ENCODE measurements at regions not wholly inside any gene's neighbourhood (a gene's known extent, or its start where the extent isn't known, plus 50 kb on each side); places are given as distances from the start of the nearest gene placed in this dataset.
A peak's percentile ranks its signal among the peaks of the same experiment; 100 is the strongest.

DNA sequence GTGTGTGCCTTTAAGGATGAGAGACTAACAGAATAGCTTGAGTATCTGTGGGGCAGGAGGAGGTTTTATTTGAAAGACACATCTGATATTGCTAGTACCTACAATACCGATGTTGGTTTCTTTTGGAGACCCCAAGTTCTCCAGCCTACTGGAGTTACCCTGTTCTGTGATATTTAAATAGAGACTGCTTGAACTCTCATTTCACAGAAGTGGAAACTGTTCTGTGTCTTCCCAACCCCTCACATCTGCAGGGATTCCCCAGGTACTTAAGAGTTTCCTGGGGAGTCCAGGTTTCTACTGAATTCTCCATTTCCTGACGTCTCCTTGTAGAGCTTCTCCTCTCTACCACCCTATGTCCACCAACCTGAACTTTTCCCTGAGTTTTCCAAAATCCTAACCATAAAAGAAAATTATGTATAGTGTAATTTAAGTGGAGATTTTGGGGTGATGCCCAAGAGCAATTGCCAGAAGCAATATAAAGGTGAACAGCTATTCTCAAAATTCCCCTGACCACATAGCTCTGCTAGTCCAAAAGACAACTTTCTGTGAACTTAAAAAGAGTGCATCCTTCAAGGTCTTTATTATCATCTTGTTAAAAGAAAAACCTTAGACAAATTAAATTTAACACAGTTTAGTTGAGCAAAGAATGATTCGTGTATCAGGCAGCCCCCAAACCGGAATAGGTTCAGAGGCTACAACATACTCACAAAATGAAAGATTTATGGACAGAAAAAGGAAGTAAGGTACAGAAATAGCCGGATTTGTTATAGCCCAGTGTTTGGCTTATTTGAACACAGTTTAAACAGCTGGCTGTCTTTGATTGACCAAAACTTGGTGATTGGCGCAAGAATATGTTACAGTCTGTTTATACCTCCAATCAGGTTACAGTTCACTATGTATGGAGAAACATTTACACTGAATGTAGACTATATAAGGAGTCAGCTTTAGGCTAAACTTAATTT, 373.4 kb downstream of the NUAK1 start:
- H3K27me3 Mint-ChIP-seq = peaks cover 0 to 6% of the 10 kb centered on the region in 2 donors
- H3K27ac Mint-ChIP-seq = no peak overlapping the region
- ATAC-seq (replicated peaks) = no peak
- no peaks in the 10 kb centered on the region for H3K36me3 Mint-ChIP-seq (ENCODE audit: insufficient read depth)
- H3K9me3 Mint-ChIP-seq = peaks cover 0 to 2% of the 10 kb centered on the region in 2 donors
- no peak overlapping the region for H3K4me3 Mint-ChIP-seq
- DNase-seq = no peak
- H3K4me1 Mint-ChIP-seq (ENCODE audit: low read depth in 2 of 2) = no peaks in the 10 kb centered on the region

DNA sequence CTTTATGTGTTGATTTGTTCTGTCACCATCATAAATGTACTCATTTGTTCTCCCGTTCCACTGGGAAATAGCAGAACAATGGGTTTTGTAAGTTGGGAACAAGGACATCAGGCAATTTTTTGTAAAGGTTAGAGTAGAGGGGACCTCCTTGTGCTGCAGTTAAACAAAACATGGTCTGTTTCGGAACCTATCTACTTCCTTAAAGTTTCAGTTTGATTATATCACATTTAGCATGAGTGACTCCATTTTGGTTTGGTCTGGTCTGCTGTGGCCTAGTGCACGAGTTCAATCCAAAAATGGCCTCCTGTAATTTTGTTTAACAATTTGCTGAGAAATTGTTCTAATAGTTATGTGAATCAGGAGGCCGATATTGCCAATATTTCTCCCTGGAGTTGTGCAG, 372.7 kb downstream of the NUAK1 start:
- DNase-seq = no peak
- no peaks in the 10 kb centered on the region for H3K4me1 Mint-ChIP-seq (ENCODE audit: low read depth in 2 of 2)
- no peak for ATAC-seq (replicated peaks)
- H3K27ac Mint-ChIP-seq = no peak overlapping the region
- peaks cover 0 to 2% of the 10 kb centered on the region in 2 donors for H3K9me3 Mint-ChIP-seq
- peaks cover 6% of the 10 kb centered on the region in 2 donors for H3K27me3 Mint-ChIP-seq
- H3K4me3 Mint-ChIP-seq = no peak overlapping the region
- no peaks in the 10 kb centered on the region for H3K36me3 Mint-ChIP-seq (ENCODE audit: insufficient read depth)

DNA sequence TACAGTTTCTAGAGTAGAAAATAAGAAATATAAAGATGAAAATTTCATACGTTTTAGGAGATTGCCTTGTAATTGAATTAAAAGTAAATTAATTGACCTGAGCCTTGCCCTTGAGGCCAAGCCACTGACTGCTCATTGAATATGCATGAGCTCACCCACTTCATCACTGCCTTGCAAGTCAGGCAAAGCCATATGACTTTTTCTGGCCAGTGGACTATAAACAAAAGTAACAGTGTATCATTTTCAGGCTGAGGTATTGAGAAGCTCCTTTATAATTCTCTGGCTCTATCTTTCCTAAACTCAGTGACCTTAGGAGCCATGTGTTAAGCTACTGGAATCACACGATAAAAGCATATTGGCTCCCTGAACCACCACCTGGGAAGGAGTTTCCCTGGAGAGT, 369.3 kb downstream of the NUAK1 start:
- Mint-ChIP-seq H3K36me3 (ENCODE audit: insufficient read depth) (no peaks in the 10 kb centered on the region), H3K27me3 (peaks cover 0 to 19% of the 10 kb centered on the region in 2 donors), H3K27ac (no peak overlapping the region), H3K4me1 (ENCODE audit: low read depth in 2 of 2) (no peaks in the 10 kb centered on the region), H3K4me3 (no peak overlapping the region), H3K9me3 (no peaks in the 10 kb centered on the region)
- DNase-seq (no peak), ATAC-seq (replicated peaks) (no peak)

DNA sequence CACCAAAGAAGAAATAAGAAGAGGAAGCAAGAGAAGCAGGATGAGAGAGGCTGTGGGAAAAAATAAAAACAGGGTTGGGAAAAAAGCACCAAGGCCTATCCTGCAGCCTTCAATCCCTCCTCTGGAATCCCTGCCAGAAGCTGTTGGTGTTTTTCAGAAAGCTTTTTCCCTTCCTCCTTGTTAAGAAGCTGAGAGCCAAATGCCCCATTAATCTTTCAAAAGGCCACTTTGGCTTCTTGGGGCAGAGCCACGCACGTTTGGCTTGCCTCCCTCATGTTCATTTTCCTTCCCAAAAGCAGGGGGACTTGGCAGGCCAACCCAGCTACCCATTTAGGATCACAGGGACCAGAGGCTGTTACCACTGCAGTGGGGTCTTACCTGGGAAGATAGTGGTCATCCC, 365.3 kb downstream of the NUAK1 start:
- ATAC-seq (replicated peaks) (no peak), DNase-seq (no peak)
- no peaks in the 10 kb centered on the region for H3K36me3 Mint-ChIP-seq (ENCODE audit: insufficient read depth)
- H3K27me3 Mint-ChIP-seq = peaks cover 0 to 19% of the 10 kb centered on the region in 2 donors
- H3K4me3 Mint-ChIP-seq = no peak overlapping the region
- H3K27ac Mint-ChIP-seq = no peak overlapping the region
- H3K9me3 Mint-ChIP-seq = peaks cover 0 to 3% of the 10 kb centered on the region in 2 donors
- no peaks in the 10 kb centered on the region for H3K4me1 Mint-ChIP-seq (ENCODE audit: low read depth in 2 of 2)

DNA sequence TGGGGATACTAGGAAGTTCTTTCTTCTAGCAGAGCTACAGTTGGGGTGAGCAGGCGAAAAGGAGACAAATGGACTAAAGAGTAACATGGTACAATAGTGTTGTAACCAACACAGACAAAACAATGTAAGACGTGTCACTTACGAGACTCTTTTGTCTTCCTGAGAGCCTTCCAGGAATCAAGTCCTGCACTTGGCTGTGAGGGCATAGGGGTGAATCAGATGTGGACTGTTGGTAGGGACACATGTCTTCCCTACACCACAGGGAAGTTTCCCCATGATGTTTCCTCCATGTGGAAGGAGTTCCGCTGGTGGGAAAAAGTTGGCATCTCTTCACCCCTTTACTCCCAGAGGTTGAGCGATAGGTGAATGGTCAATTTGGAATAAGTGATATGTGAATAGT, 364.7 kb downstream of the NUAK1 start:
- ATAC-seq (replicated peaks) (no peak), DNase-seq (no peak)
- Mint-ChIP-seq H3K27me3 (peaks cover 0 to 19% of the 10 kb centered on the region in 2 donors), H3K4me3 (no peak overlapping the region), H3K9me3 (peaks cover 0 to 3% of the 10 kb centered on the region in 2 donors), H3K4me1 (ENCODE audit: low read depth in 2 of 2) (no peaks in the 10 kb centered on the region), H3K27ac (no peak overlapping the region), H3K36me3 (ENCODE audit: insufficient read depth) (no peaks in the 10 kb centered on the region)

DNA sequence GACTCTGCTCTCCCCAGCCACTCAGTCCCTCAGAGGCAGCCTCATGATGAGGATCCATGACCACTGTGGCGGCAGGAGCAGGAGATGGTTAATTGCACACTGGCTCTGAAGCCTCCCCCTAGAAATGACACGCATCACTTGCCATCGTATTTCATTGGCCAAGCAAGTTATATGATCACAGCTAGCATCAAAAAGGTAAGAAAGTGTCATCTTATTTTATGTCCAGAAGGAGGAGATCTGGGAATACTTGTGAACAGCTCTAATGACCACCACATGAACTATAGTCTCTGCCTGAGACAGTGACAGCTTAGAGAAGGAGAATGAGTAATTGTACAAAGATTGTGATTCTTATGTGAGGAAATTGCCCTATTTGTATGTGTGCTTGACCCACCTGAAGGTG, 363.4 kb downstream of the NUAK1 start:
- Mint-ChIP-seq H3K4me1 (ENCODE audit: low read depth in 2 of 2) (no peaks in the 10 kb centered on the region), H3K4me3 (no peak overlapping the region), H3K27me3 (peaks cover 0 to 19% of the 10 kb centered on the region in 2 donors), H3K36me3 (ENCODE audit: insufficient read depth) (no peaks in the 10 kb centered on the region), H3K27ac (no peak overlapping the region), H3K9me3 (peaks cover 0 to 3% of the 10 kb centered on the region in 2 donors)
- no peak for DNase-seq
- ATAC-seq (replicated peaks) = no peak

DNA sequence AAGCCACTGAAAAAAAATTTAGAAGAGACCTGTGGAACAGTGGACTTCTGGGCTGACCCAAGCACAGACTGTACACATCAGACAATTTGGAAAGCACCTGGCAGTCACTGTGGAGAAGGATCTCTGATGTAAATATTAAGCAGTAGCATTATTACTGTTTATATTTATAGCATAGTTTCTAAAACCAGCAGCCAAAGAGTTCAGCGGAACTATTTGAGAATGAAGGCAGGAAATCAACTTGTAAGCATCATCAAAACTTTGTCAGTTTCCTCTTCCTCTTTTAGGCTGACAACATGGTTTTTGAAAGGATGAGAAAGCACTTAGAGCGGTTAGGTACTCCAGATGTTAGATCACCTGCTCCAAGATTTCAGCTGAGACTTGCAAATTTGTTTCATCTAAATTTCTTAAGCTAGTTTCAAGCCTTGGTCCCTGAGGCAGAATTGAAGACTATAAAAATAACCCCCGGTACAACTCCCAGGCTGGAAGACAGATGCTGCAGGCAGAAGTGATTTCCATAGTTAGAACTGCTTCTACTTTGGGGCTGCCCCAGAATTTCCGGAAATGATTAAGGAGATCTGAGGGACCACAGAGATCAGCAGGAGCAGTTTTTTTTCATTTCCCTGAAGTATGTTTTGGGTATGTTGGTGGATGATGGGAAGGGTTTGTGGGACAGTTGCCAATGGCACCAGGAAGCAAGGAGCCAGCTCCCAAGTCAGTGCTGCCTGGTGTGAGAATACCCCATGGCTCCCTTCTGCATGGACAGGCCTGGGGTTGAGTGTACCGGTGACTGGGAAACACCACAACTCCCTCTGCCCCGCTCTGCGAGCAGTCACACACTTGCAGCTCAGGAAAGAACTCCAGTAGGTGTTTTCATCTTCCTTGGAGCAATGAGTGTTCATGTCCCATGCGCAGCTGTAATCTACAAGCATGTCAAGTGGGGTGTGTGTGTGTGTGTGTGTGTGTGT, 354.5 kb downstream of the NUAK1 start:
- Mint-ChIP-seq H3K4me1 (ENCODE audit: low read depth in 2 of 2) (no peaks in the 10 kb centered on the region), H3K4me3 (peak overlapping the region in 1 of 2 donors; percentile 41), H3K27me3 (peaks cover 0 to 8% of the 10 kb centered on the region in 2 donors), H3K9me3 (peaks cover 2 to 7% of the 10 kb centered on the region in 2 donors), H3K27ac (peak overlapping the region in 1 of 2 donors; percentile 79), H3K36me3 (ENCODE audit: insufficient read depth) (peaks cover 3% of the 10 kb centered on the region)
- no peak for ATAC-seq (replicated peaks)
- no peak for DNase-seq

DNA sequence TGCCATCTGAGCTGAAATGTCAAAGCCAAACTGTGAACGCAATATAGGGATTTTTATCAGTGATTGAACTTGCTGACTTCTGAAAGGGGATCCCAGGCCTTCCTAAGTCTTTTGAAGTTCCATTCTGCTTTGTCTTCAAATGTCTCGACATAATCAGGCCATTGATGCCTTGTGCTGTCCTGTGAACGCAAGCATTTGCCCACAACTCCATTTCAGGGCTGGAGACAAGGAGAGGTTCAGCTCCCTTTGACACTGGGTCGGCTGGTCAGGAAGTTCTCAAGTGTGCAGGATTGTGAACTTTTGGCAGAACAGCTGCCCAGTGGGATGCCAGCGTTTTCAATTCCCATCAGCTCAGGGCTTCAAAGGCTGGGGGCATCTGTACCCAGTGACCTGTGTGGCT, 345.3 kb downstream of the NUAK1 start:
- Mint-ChIP-seq H3K27ac (no peak overlapping the region), H3K36me3 (ENCODE audit: insufficient read depth) (peaks cover 2% of the 10 kb centered on the region), H3K4me1 (ENCODE audit: low read depth in 2 of 2) (no peaks in the 10 kb centered on the region), H3K4me3 (no peak overlapping the region), H3K9me3 (peaks cover 0 to 3% of the 10 kb centered on the region in 2 donors), H3K27me3 (peaks cover 0 to 1% of the 10 kb centered on the region in 2 donors)
- ATAC-seq (replicated peaks) (no peak), DNase-seq (no peak)

DNA sequence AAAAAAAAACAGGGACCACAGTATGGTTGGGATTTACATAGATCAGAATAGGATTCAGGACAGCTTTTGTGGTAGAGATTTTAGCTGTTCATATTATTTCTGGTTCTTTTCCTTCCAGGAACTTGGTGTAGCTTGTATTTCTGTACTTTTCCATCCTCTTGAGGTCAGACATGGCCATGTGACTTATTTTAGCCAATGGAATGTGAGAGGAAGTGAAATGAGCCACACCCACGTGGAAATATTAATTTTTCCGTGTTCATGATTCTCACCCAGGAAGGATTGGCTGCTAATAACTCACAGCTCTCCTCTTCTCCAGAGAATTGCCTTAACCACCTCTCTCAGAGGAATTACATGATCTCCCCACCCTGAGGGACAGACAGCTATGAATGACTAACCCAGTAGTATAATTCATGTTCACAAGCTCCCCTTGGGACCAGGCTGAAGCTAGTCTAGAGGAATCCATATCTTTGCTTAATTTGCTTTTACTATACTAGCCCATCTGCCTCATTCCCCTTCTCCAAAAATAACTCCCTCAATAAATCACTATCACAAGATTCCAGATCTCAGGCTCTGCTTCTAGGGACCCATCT, 340.4 kb downstream of the NUAK1 start:
- no peak overlapping the region for H3K27ac Mint-ChIP-seq
- H3K36me3 Mint-ChIP-seq (ENCODE audit: insufficient read depth) = no peaks in the 10 kb centered on the region
- no peak for ATAC-seq (replicated peaks)
- H3K9me3 Mint-ChIP-seq = peaks cover 0 to 8% of the 10 kb centered on the region in 2 donors
- no peak for DNase-seq
- no peak overlapping the region for H3K4me3 Mint-ChIP-seq
- no peaks in the 10 kb centered on the region for H3K4me1 Mint-ChIP-seq (ENCODE audit: low read depth in 2 of 2)
- no peaks in the 10 kb centered on the region for H3K27me3 Mint-ChIP-seq

DNA sequence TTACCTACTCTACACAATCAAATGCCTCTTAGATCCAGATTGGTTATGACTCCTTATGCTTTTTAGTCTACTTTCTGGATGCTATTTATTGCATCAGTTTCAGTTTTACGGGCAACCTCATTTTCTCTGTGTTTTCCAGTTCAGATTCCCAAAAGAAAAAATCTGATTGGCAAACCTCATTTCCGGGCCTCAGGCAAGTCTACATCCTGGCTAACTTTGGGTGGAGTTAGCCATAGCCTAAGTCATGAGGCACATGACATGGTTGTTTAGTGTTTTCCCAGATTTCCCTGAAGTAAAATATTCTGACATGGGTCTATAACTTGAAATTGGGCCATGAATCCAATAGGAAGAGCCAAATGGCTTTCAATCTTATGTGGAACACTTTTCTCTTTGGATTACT, 339.7 kb downstream of the NUAK1 start:
- ATAC-seq (replicated peaks) (no peak), DNase-seq (no peak)
- no peak overlapping the region for H3K27ac Mint-ChIP-seq
- H3K36me3 Mint-ChIP-seq (ENCODE audit: insufficient read depth) = no peaks in the 10 kb centered on the region
- no peaks in the 10 kb centered on the region for H3K27me3 Mint-ChIP-seq
- H3K4me3 Mint-ChIP-seq = no peak overlapping the region
- no peaks in the 10 kb centered on the region for H3K4me1 Mint-ChIP-seq (ENCODE audit: low read depth in 2 of 2)
- peaks cover 0 to 8% of the 10 kb centered on the region in 2 donors for H3K9me3 Mint-ChIP-seq

DNA sequence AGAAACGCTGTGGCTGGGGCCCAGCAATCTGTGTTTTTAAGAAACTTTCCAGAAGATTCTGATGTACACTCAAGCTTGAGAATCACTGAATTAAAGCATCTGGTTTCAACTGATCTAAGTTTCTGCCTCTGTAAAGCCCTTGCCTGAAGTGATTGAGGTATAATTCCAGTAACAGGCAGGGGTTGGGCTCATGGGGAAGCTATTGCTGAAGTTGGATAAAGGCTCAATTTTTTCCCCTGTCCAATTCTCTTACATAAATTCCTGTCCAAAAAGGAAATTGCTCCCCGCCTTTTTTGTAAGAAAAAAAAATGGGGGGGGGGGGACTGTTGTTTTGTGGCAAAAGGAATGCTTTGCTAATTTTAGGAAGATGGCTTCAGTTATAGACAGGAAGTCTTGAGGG, 337.4 kb downstream of the NUAK1 start:
- no peak for ATAC-seq (replicated peaks)
- Mint-ChIP-seq H3K4me3 (no peak overlapping the region), H3K27me3 (no peaks in the 10 kb centered on the region), H3K4me1 (ENCODE audit: low read depth in 2 of 2) (no peaks in the 10 kb centered on the region), H3K27ac (no peak overlapping the region), H3K9me3 (peaks cover 0 to 8% of the 10 kb centered on the region in 2 donors), H3K36me3 (ENCODE audit: insufficient read depth) (no peaks in the 10 kb centered on the region)
- no peak for DNase-seq

DNA sequence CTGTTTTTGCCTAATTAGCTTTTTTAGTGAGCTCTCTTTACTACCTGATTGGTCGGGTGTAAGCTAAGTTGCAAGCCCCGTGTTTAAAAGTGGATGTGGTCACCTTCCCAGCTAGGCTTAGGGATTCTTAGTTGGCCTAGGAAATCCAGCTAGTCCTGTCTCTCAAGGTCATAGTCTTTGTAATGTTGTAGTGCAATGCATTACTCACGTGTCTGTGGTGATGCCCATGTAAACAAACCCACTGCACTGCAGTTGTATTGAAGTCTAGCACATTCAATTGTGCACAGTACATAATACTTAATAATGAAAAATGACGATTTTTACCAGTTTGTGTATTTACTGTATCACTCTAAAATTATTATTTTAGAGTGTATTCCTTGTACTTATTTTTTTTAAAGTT, 335.5 kb downstream of the NUAK1 start:
- DNase-seq (no peak), ATAC-seq (replicated peaks) (no peak)
- Mint-ChIP-seq H3K36me3 (ENCODE audit: insufficient read depth) (no peaks in the 10 kb centered on the region), H3K4me1 (ENCODE audit: low read depth in 2 of 2) (no peaks in the 10 kb centered on the region), H3K27ac (no peak overlapping the region), H3K4me3 (no peak overlapping the region), H3K9me3 (peaks cover 0 to 8% of the 10 kb centered on the region in 2 donors), H3K27me3 (no peaks in the 10 kb centered on the region)

DNA sequence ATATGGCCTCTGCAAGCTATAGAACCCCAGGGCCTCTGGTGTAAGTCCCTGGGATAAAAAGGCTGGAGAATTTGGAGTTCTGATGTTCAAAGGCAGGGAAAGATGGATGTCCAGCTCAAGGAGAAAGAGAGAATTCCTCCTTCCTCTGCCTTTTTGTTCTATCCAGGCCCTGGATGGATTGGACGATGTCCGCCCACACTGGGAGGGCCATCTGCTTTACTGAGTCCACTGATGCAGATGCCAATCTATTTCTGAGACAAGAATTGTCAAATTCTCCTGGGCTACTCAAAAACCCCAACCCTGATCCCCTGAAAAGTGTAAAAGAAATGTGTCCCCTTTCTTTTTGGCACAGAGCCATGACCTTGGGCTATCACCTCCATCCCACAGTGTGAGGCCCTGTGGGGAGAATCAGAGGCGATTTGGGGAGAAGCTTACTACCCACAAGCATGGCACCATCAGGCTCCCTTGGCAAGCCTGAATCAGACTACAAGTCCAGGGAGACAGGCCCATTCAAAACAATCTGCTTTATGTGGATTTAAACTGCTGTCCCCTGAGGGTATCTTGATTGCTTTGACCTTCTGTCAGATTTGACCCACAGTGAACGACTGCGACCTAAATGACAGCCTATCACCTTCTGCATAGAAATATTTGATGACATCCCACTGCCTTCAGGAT, 334.0 kb downstream of the NUAK1 start:
- H3K9me3 Mint-ChIP-seq = peaks cover 0 to 8% of the 10 kb centered on the region in 2 donors
- H3K4me1 Mint-ChIP-seq (ENCODE audit: low read depth in 2 of 2) = no peaks in the 10 kb centered on the region
- no peak overlapping the region for H3K27ac Mint-ChIP-seq
- H3K4me3 Mint-ChIP-seq = no peak overlapping the region
- no peaks in the 10 kb centered on the region for H3K36me3 Mint-ChIP-seq (ENCODE audit: insufficient read depth)
- no peak for ATAC-seq (replicated peaks)
- no peak for DNase-seq
- no peaks in the 10 kb centered on the region for H3K27me3 Mint-ChIP-seq

Data from effector memory CD8-positive, alpha-beta T cell (primary cell).